Prostate gland (tissue), 2 donors: ENCODE measurements at regions not wholly inside any gene's neighbourhood (a gene's known extent, or its start where the extent isn't known, plus 50 kb on each side); places are given as distances from the start of the nearest gene placed in this dataset.

Experiments used
- CTCF ChIP-seq, 4 experiments: fragments of 200-600 bp in 2 of 4; fragments of 450-650 bp in 2 of 4; sonication (generic) in 2 of 4; IDR thresholded peaks; 1 replicate in 3 of 4; 2 replicates in 1 of 4; pipeline ENCODE4 v1.5.1; 2016 to 2019; ENCODE audit warnings: antibody characterized with exemption in 4 of 4, mild to moderate bottlenecking in 2 of 4, moderate library complexity in 2 of 4
- POLR2A ChIP-seq: fragments of 450-650 bp; IDR thresholded peaks from one replicate; pipeline ENCODE4 v1.6.1; 2016; ENCODE audit warnings: antibody characterized with exemption, mild to moderate bottlenecking

GRCh38 chr18:78639006-78639950 is 340.3 kb upstream of the SALL3 start:
- TF ChIP-seq CTCF (IDR thresholded peaks at IDR 0.05) (no peak), POLR2A (no peak)
